ENCODE measurements at regions not wholly inside any gene's neighbourhood (a gene's known extent, or its start where the extent isn't known, plus 50 kb on each side); places are given as distances from the start of the nearest gene placed in this dataset.

DNA sequence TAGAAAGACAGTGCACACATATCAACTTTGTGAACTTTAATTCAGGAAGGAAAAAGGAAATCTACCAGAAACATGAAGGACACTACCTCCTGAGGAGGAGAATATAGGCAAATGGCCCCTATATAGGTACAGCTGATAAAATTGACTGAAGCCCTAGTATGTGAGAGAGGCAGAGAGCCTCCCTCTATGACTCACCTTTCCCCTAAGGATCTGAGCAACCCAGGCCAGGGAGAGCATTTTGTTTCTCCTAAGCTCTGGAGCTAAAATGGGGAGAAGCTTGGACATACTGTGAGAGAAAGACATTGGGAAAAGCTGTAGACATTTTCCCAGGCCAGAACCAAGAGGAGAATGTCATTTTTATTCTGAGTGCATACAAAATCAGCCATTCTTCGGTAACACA is 303.5 kb downstream of the AHR start:
- DNase-seq (ENCODE audit: low spot score): no peak

DNA sequence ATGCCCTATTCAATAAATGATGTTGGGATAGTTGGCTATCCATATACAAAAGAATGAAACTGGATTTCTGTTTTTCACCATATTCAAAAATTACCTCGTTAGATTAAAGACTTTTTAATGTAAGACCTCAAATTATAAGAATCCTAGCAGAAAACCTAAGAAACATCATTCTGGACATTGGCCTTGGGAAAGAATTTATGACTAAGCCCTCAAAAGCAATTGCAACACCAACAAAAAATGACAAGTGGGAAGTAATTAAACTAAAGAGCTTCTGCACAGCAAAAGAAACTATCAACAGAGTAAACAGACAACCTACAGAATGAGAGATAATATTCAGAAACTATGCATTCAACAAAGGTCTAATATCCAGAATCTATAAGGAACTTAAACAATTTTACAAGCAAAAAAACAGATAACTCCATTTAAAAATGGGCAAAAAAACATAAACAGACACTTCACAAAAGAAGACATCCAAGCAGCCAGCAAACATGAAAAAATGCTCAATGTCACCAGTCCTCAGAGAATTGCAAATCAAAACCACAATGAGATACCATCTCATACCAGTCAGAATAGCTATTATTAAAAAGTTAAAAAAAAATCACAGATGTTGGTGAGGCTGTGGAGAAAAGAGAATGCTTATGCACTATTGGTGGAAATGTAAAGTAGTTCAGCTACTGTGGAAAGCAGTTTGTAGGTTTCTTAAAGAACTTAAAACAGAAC is 309.8 kb downstream of the AHR start:
- no peak for DNase-seq (ENCODE audit: low spot score)

DNA sequence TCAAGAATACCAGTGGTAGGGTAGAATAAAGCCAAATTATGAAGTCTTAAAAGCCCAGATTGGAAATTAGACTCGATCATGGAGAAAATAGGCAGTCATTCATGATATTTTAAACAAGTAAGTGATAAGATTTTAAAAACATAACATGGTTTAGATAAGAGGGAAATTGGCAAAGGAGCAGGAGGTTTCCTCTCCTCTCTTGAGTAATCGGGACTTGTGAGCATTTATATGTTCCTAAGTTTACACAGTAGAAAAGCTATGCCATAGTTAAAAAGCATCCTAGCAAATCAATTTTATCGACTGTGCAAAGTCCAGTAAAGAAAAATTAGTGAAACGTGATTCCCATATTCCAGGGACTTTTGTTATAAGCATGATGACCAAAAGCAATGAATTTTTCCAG is 313.2 kb downstream of the AHR start:
- DNase-seq (ENCODE audit: low spot score): peak; percentile 15

DNA sequence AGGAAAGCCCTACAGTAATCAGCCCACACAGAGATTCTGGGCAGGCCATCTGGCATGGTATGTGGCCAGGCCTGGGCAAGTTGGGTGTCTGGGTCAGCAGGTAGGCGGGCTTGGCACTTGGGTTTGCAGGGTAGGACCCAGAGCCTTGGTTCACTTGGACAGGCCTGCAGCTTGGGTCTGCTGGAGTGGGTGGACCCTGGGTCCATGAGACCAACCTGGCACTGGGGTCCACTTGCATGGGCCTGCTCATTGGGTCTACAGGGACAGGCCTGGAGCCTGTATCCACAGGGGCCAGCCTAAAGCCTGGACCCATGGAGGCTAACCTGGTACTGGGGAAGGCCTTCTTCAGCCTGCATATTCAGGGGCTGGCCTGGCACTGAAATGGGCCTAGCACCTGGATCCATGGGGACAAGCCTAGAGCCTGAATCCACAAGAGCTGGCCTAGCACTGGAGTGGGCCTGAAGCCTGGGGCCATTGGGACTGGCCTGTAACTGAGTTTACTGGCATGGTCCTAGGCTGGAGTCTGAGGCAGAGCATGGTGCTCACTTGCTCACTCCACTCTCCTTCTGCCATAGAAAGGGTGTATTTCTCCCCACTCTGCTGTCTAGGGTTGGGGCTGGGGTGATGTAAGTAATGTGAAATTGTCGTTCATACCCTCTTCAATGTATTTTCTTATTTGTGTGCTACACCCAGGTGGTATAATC is 315.0 kb downstream of the AHR start:
- no peak for DNase-seq (ENCODE audit: low spot score)

DNA sequence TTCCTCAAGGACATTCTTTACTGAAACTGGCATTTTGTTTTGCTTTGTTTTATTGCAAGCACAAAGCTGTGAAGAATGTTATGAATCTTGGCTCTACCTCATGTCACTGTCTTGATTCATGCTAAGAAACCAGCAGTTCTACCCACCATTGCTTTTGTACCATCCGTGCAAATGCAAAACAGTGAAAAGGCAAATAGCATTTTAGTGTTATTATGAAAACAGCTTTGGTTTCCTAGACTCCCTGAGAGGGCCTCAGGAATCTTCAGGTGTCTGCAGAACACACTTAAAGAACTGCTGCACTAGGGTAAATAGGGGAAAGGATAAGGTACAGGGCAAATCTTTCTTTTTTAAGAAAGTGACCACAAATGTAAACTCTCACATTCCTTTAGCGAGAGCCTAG is 318.9 kb downstream of the AHR start:
- no peak for DNase-seq (ENCODE audit: low spot score)

DNA sequence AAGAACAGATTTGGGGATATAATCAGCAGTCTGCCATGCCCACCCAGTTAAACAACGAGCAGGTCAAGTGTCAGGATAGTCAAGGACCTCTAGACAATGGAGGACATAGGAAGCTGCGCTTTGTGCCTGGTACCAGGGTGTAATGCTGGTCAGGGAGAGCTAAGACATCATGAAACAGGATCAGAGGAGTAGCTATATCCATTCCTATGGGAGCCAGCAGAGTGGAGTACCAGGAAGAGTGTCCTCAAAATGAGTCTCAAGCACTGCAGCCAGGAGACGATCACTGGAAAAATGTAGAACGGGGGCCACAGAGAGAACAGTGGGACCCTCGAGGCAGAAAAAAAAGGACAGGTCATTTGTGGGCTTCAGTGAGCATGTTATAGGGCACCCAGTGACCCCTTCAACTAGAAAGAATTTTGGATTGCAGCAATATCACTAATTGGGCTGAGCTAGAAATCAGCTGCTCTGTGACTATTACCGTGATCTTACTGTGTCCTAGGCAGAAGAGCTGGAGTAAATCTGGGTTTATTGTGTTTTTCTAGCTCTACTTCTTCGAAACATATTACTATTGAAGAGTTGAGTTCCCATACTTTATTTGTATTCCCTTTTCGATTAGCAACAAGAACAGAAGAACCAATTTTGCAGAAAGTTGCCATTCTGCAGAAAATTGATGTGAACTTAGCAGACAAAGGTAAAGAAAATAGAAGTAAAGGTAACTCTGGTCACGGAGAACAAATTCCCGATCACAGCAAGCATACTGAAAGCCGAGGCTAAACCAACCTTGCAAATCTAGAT is 319.6 kb downstream of the AHR start:
- DNase-seq (ENCODE audit: low spot score): no peak

DNA sequence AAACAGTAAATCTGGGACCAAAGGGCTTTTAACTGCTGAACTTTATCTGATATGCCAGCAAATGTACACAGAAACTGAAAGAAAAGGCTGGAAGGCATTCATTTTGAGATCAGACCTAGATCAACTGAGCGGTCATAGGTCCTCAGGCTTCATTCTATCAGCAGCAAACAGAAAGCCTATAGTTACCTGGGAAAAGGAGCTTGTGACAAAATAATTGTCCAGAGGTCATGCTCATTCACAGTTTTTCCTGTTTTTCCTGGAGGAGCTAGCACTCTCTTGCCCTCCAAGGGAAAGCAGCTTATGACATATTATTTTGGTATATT is 320.2 kb downstream of the AHR start:
- peak; percentile 14 for DNase-seq (ENCODE audit: low spot score)

DNA sequence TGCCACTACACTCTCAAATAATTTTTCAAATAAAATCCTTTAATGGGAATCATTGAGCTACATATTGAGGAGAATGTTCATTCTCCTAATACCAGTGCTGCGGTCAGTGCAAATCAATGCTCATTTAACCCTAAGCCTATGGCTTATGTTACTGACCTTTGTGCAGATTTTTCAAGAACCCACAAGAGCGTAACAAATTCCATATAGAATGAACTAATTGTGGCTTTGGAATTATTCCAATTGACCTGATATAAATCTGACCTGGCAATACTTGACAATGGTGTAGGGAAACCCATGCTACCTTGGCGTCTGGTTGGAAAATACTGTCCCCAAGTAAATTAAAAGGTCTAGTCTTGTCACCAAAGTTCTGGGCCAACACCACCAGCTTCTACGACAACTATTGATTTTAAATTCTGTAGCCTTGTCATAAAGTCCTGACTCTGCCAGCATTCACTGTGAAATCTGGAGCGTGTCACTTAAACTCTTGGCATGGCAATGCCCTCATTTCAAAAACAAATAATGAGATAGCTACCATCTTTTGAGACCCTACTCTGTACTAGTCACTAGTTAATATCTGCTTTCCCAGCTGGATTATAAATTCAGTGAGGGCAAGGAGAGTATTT is 320.9 kb downstream of the AHR start:
- no peak for DNase-seq (ENCODE audit: low spot score)

DNA sequence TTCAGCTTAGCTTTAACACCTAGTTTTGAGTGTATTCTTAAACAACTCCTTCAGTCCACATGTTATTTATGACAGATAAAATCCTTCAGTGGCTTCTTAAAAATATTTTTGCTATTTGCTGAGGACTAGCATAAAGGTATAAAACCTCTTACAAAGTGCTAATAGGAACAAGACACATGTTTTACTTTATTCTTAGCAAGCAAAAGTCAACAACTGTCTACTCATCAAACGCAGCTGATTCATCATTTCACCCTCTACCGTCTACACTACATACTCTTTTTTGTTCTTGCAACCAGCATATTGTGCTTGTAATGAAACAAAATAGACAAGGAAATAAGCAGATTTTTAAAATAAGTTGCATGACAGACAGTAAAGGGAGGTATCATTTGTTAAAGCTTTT is 319.7 kb downstream of the SNX13 start:
- DNase-seq (ENCODE audit: low spot score): no peak

DNA sequence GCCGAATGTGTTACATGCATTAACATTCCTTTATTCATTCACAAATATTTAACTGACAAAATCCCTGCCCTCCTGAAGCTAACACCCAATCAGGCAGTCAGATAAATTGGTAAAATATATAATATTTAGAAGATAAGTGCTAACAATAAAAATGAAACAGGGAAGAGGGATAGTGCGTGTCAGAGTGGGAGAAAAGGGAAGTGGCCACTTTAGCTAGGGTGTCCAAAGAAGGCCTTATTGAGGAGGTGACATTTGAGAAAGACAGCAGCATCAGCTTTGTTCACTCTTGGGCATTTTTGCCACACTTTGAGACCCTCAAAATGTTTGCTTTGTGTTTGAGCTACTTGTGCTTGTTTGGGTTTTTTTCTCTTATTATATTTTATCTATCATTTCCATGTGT is 317.8 kb downstream of the SNX13 start:
- DNase-seq (ENCODE audit: low spot score): no peak

DNA sequence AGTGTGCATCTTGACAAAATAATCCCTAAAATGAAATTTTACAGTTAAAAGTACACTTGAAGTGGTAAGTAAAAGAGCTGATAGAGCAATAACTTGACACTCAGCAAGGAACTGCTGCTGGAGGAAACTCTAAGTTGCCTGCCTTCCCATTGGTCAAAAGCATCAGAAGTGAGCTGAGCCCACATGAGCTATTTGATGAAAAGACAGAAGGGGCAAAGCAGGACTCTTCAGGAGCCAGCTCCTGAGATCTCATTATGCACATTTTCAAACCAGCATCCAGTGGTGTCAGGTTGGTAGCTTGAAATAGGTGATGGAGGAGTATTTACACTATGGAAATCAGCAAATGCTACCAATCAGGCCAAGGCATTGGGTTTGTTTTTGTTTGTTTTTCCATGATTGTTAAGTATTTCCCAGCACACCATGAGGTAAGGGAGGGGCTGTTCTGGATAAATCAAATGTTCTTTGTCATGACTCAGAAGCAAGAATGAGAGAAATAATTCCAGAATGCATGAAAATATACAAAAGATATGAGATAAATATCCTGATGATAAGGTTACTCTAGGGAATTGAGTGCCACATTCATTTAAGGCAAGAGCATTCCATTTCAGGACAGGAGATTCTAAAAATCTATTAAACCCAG is 316.6 kb downstream of the SNX13 start:
- DNase-seq (ENCODE audit: low spot score): no peak

DNA sequence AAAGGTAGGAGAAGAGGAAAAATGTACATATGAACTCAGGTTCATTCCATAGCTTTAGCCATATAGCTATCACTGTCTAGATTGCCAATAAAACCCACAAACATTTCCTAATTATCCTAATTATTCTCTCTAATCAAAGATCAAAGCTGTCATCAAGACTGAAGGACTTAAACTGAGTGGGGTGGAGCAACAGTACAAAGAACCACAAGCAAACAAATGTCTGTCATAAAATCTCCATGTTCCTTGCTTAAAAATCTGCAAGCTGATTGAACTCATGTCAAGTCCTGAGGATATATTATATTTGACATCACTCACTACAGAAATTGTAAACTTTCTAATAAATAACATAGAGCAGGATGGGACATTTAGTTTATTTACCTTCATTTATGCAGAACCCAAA is 315.9 kb downstream of the SNX13 start:
- DNase-seq (ENCODE audit: low spot score): no peak

DNA sequence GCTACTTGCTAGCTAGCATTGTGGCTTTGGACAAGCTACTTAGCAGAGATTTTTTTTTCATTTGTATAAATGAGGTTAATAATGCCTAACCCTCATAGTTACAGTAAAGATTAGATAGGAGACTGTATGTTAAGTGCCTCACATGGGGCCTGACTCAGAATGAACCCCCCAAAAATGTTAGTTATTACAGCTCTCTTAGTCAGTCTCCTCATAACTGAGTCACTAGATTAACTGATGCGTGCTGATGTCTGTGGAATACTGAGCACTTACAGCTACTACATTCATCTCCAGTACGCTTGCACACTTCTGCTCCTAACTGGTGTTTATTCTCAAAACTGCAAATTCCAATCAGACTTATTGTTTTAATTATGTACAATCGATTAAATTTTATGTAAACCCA is 315.3 kb downstream of the SNX13 start:
- no peak for DNase-seq (ENCODE audit: low spot score)

DNA sequence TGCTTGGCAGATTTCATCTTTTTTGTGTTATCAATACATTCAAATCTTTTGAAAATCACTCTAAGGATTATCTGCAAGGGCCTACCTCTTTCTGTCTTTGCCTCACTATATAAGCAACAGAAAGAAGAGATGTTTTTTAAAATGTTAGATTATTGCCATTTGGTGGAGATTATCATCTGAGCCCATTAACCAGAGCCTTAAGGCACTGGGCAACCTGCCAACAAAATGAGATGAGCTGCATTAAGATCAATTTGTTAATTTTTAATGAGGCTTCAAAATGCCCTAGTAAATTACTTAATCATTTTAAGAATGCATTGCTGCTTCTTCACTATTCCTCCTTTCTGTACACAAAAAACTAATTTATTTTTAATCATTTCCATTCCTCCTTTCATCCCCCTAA is 314.1 kb downstream of the SNX13 start:
- no peak for DNase-seq (ENCODE audit: low spot score)

DNA sequence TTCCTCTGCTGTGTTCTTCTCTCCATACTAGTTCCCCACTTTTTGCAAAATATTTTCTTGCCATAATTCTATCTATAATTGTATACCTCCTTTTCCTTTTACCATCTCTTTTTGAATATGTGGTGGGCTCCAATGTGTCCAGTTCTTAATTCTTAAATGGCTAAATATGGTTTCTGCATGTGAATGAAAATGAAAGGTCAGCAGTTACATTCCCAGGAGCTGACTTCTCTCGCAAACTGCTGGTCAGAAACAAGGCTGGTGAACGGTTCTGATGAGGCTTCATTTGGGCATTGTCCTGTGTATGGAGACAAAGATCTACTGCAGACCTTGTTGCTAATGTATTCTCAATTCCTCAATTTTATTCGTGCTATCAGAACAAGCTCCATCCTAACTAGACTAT is 309.2 kb downstream of the SNX13 start:
- no peak for DNase-seq (ENCODE audit: low spot score)

DNA sequence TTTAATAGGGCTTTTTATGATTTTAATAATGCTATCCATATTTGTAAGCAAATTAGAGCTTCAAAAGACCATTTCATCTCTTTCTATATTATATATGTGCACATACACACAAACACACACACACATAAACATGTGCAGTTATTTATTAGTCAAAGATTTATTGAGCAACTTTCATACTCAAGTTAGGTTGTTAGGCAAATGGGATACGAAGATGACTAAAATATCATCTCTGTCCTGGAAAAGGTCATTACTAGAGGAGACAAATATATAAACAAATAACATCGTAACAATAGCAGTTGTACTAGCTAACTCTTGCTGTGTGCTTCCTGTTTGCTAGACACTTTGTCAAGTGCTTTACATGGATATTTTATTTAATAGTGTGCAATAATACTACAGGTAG is 307.9 kb downstream of the SNX13 start:
- DNase-seq (ENCODE audit: low spot score): no peak

DNA sequence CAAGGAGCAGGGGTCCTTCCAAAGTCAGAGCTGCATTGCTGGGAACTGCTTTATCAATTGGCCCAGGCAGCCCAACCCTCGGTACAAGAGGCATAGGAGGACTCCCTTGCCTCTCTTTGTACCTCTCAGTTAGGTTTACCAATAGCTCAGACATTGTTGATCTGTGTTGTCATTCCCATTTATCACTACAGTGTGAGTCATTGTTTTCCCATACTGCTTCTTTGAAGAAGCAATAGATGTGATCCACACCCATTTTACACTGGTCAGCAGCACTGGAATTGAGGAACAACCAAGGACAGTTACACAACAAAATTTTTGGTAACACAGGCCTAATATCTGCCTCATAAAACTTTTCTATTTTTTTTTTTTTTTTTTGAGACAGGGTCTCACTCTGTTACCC is 307.2 kb downstream of the SNX13 start:
- DNase-seq (ENCODE audit: low spot score): no peak

DNA sequence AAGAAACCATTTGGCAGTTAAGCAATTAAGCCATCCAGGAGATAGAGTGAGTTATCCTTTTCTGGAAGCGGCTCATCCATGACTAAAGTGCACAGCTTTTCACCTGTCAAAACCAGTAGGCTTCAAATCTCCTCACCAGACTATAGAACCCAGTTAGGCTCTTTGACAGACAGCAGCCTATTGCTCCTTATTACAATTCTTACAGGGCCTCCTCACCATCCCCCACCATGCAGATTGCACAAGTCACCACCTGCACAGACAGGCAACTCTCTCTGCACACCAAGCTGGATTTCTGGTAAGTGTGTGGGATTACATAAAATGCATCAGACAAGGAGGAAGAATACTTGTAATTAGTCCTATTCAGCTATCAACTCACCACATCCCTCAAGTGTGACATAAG is 301.6 kb downstream of the SNX13 start:
- no peak for DNase-seq (ENCODE audit: low spot score)

DNA sequence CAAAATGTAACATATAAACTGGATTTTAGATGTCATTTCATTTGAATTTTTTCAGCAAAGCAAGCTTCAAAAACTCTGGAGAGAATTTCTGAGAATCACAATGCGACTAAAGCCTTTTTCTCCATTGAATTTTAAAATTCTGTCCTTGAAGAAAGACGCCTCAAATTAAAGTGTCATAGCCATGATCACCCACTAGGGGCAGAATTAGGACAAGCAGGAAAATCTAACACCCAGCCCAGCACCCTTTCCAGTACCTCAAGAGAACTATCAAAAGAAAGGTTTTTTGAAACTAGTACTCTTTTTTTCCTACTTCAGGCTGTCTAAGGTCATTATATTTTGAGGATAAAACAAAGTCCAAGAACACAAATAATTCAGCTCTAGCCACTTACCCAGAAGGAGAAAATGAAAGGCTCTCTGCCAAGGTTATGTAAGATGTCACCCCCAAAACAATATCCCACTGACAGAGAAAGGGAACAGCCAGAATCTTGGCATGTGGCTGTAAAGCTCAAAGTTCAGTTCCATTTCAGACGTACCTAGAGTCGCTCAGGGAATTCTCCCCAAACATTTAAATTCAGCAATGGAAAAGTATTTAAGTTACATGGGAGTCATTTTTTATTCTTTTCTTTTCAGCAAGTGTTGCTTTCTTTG is 299.4 kb downstream of the SNX13 start:
- DNase-seq (ENCODE audit: low spot score): no peak

DNA sequence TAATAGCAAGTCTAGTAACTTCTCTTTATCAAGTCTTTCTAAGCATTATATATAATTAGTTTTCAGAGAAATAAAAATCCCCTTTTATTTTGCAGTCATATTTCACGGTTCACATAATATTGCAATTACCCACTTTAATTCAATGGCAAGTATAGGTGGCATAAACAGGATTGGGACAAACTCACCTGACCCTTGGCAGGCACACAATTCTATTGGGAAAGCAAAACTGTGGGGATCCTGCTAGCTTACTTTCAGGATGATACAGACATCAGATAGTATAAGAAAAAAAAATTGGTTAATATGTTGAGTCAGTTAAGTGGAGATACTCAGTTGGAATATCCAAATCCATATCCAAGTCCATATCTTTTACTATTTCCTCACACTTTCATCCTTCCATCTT is 294.8 kb downstream of the SNX13 start:
- no peak for DNase-seq (ENCODE audit: low spot score)

DNA sequence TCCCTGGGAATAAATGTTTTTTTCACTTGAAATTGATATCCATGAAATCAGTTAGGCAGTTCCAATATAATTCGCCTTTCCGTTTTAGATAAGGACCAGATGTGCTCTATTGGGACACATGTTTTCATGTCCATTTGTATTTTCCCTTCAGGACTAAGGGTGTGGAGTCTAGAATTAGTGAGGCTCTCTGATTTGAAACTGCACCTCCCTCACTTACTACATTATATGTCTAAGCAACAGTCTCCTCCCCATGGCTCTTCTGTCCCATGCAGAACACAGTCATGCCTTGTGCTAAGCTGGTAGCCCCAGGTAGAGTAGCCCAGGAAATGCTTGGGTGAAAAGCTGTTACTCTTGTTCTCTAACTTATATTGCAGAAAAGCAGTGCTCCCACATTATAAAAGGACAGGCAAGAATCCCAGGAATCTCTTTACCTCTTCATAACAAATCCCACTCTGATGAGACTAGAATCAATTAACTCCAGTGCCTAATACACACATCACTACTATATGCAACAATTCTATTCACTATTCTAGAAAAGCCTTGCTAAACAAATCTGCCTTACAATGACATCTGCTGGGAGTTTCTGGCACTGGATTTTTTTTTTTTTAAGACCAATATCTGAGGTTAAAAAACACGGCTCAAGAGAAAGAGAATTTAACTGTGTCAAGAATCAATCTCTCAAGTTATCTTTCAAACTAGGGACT is 293.9 kb downstream of the SNX13 start:
- no peak for DNase-seq (ENCODE audit: low spot score)
